Bronchial epithelial cell (primary cell): ENCODE measurements at regions not wholly inside any gene's neighbourhood (a gene's known extent, or its start where the extent isn't known, plus 50 kb on each side); places are given as distances from the start of the nearest gene placed in this dataset.

Experiments
- DNase-seq: peaks from one replicate; pipeline ENCODE4 v3.0.0-alpha.2; 2010; ENCODE audit warnings: low read depth
- FAIRE-seq: peaks from 2 replicates; lab custom pipeline; 2011; peaks lifted over from hg19 to GRCh38; lab: Jason Lieb, UNC
- H3K27me3 ChIP-seq: 2 replicates; pipeline ENCODE4 v1.5.1; 2011; ENCODE audit warnings: low read length; ENCODE audit not compliant: control insufficient read depth, insufficient read depth
- H3K36me3 ChIP-seq: 2 replicates; pipeline ENCODE4 v1.5.1; 2011; ENCODE audit warnings: low read length; ENCODE audit not compliant: control insufficient read depth, insufficient read depth
- H3K4me3 ChIP-seq: 2 replicates; pipeline ENCODE4 v1.5.1; 2011; ENCODE audit warnings: mild to moderate bottlenecking, low read depth, low read length, control low read depth
- TF ChIP-seq, protein P1 (sequence below): IDR thresholded peaks from 2 replicates; pipeline ENCODE4 v1.5.1; 2011; ENCODE audit warnings: mild to moderate bottlenecking, moderate library complexity, low read length, control low read depth, inconsistent platforms; ENCODE audit not compliant: insufficient read depth, severe bottlenecking

DNA sequence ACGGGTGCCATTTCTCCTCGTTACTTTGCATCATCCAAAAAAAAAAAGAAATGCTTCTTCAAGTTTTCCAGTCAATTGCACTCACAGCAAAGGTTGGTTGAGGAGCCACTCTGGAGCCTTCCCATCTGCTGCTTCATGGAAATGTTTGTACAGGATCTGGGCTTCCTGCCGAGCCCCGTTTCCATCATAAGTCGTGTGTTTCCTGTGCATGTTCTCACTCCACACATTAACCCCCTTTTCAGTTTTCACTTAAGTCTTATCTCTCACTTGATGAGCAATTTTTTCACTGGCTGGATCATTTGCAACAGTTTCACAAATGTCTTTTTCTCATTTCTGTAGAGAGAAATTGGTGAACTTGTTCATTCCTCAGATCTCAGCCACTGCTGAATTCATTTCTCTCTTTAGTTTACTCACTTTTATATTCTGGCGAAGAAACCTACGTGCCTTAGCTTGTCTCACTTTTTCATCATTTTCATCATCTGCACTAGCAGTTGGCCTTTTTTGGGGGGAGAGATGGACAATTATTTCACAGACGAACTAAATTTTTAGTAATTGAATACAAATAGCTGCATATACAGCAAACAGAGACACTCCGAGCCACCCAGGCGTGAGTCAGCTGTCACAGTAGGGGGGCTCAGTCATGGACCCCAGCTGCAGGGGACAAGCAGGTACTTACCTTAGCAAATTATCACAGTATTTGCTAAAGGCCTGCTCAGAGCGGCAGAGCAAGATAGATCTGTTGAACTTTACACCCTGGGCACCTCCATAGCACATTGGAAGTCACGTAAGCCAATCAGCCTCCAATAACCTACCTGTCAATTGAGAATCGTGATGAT lies 750.8 kb upstream of the ID2 start:
- FAIRE-seq (no peak), DNase-seq (no peak)
- no peaks in the 10 kb centered on the region for H3K36me3 ChIP-seq
- TF ChIP-seq, protein P1, sequence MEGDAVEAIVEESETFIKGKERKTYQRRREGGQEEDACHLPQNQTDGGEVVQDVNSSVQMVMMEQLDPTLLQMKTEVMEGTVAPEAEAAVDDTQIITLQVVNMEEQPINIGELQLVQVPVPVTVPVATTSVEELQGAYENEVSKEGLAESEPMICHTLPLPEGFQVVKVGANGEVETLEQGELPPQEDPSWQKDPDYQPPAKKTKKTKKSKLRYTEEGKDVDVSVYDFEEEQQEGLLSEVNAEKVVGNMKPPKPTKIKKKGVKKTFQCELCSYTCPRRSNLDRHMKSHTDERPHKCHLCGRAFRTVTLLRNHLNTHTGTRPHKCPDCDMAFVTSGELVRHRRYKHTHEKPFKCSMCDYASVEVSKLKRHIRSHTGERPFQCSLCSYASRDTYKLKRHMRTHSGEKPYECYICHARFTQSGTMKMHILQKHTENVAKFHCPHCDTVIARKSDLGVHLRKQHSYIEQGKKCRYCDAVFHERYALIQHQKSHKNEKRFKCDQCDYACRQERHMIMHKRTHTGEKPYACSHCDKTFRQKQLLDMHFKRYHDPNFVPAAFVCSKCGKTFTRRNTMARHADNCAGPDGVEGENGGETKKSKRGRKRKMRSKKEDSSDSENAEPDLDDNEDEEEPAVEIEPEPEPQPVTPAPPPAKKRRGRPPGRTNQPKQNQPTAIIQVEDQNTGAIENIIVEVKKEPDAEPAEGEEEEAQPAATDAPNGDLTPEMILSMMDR, result no peak
- H3K27me3 ChIP-seq, result no peaks in the 10 kb centered on the region
- H3K4me3 ChIP-seq, result no peak overlapping the region

DNA sequence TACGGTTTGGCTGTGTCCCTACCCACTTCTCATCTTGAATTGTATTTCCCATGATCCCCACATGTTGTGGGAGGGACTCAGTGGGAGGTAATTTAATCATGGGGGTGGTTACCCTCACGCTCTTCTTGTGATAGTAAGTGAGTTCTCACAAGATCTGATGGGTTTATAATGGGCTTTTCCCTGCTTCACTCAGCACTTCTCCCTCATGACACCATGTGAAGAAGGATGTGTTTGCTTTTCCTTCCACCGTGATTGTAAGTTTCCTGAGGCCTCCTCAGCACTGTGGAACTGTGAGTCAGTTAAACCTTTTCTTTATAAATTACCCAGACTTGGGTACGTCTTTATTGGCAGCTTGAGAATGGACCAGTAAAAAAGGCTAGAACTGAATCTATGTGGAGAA lies 750.0 kb upstream of the ID2 start:
- H3K36me3 ChIP-seq, result no peaks in the 10 kb centered on the region
- H3K4me3 ChIP-seq, result no peak overlapping the region
- DNase-seq (no peak), FAIRE-seq (no peak)
- TF ChIP-seq, protein P1, result no peak
- no peaks in the 10 kb centered on the region for H3K27me3 ChIP-seq

DNA sequence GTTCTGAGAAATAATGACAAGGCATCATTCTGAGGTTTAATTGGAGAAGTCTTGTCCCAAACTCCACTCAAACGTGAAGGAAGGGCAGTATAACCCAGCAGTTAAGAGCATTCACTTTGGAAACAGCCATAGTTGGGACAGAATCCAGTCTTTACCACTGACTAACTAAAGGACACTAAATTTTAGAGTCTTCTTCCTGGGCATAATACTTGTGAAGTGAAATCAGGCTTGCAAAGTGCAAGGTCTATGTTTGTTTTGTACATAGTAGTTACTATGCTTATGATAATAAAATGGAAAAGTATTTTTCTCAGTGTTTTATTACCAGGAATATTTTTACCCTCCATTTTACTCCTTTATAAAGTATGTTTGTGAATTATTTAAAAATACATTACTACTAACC lies 748.2 kb upstream of the ID2 start:
- DNase-seq, result no peak
- TF ChIP-seq, protein P1, result no peak
- no peaks in the 10 kb centered on the region for H3K36me3 ChIP-seq
- no peak overlapping the region for H3K4me3 ChIP-seq
- H3K27me3 ChIP-seq, result no peaks in the 10 kb centered on the region
- FAIRE-seq, result no peak

DNA sequence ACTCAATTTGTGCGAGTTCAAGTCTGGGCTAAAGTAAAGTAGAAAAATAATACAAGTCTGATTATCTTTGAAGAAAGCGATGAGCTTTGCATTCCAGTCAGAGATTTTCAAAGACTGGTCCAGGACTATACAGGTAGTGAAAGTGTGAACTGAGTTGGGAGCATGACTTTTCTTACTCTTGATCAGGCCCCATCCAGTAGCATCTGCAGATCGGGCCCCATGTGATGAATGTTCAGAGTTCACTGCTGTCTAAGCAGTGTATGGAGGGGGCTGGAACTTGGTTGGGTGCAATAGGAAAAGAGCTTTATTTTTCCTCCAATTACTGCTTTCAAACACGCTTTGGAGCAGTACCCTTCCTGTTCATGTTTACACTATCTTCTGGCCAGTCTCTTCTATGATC lies 747.4 kb upstream of the ID2 start:
- TF ChIP-seq, protein P1, result no peak
- Histone ChIP-seq H3K36me3 (no peaks in the 10 kb centered on the region), H3K27me3 (no peaks in the 10 kb centered on the region), H3K4me3 (no peak overlapping the region)
- no peak for DNase-seq
- FAIRE-seq, result no peak

DNA sequence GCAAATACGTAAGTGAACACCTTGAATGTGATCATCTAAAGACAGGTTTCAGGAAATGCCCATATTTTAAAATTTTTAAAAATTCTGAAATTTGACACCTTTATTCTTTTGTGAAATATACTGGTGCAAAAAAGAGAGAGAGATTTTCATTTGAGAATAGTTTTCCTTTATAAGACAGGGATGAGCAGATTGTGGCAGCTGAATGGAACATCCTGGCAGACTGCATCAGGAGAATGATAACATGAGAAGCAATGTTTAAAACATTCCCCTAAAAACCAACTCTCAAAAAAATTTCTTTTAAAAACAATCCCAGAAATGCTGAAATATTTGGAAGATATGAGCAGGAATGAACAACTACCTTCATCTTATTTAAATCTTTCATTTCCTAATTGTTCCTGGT lies 744.8 kb upstream of the ID2 start:
- H3K4me3 ChIP-seq, result no peak overlapping the region
- FAIRE-seq, result no peak
- H3K36me3 ChIP-seq, result no peaks in the 10 kb centered on the region
- no peak for DNase-seq
- TF ChIP-seq, protein P1, result no peak
- no peaks in the 10 kb centered on the region for H3K27me3 ChIP-seq

DNA sequence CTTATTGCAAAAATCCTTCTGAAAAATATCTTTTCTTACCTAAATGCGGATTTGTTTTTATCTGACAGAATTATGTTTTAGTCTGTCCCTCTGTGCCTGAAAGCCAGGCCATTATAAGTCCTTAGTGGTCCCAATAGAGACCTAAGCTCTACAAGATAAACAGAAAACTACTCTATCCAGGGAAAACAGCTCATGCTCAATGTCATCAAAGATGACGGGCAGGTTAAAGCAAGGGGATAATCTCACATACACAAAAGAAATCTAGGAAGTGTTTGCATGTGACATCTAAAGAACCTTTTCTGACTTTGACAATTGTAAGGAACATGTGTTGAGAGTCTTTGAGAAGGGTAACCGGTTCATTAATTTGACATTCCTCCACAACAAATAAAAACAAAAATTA lies 741.1 kb upstream of the ID2 start:
- Histone ChIP-seq H3K36me3 (no peaks in the 10 kb centered on the region), H3K4me3 (no peak overlapping the region), H3K27me3 (no peaks in the 10 kb centered on the region)
- DNase-seq (no peak), FAIRE-seq (no peak)
- TF ChIP-seq, protein P1, result no peak
